GM21390 (cell line): ENCODE measurements at regions not wholly inside any gene's neighbourhood (a gene's known extent, or its start where the extent isn't known, plus 50 kb on each side); places are given as distances from the start of the nearest gene placed in this dataset.

Experiments used
- ATAC-seq: cut with Tn5 transposase; IDR thresholded peaks from one replicate; pipeline ENCODE4 v1.9.1; 2021; ENCODE audit not compliant: unreplicated experiment

DNA sequence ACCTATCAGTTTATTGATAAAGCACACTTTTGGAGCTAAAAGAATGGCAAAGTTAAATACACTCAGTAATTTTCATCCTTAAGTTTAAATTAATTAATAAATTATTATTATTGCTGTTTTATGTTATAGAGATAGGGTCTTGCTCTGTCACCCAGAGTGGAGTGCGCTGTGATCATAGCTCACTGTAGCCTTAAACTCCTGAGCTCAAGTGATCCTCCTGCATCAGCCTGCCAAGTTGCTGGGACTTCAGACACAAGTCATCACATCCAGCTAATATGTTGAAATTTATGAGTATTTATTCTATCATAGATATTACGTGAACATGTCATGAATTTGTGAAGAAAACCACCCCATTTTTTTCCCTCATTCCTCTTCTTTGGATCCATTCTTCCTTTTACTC is 64.2 kb downstream of the GJA1 start:
- no peak for ATAC-seq

GRCh38 chr6:121503589-121503991 is 68.1 kb downstream of the GJA1 start:
- ATAC-seq = no peak

GRCh38 chr6:121504227-121504626 is 68.8 kb downstream of the GJA1 start:
- ATAC-seq = no peak

DNA sequence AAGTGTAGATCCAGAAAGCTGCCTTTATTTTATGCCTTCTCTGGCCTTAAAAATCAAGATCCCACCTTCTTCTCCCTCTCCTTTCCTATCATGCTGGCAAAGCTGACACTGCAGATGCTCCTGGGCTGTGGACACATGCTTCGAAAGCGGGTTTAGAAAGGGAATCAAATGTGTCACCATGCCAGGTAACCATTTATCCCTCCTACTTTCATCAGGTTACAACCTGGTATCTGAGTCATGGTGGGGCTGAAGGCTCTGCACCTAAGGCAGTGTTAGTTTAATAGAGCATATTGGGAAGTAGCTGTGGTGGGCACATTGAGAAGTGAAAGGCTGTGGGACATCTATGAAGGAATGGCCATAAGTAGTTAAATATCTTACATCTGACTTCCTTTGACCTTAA is 69.8 kb downstream of the GJA1 start:
- ATAC-seq = no peak

DNA sequence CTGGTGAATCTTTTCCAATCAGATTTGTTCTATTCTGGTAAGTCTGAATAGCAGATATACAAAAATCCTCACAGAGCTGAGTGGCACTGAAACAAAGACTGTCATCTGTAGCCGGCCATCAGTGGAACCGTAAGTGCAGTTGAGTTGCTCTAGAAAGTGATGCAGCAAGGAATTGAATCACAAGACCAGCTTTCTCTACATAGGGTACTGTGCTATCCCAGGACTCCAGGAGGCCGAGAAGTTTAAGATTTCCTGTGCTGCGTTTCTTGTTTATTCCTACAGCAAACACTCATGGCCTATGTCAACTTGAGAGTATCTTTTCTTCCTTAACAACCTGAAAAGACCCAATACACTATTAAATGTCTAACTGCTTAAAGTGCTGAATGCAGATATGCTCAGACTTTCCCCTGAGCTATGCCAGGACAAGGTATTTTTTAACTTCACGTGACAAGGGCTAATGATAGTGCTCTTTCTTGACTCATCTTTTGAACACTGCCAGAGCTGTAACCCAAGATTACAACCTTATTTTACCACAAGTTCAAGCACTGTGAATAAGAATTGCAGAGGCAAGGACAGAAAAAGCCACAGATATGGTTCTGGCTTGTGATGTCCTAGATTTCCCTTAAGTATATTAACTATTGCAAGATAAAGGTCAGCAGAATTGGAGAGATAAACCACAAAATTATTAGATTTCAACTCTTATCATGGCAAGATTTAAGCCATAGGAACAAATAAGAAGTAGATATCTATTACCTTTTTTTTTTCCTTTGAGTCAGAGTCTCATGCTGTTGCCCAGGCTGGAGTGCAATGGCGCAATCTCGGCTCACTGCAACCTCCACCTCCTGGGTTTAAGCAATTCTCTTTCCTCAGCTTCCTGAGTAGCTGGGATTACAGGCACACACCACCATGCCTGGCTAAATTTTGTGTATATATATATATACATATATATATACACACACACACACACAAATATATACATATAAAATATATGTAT is 71.6 kb downstream of the GJA1 start:
- ATAC-seq = no peak

GRCh38 chr6:121510568-121511177 is 75.2 kb downstream of the GJA1 start:
- no peak for ATAC-seq

DNA sequence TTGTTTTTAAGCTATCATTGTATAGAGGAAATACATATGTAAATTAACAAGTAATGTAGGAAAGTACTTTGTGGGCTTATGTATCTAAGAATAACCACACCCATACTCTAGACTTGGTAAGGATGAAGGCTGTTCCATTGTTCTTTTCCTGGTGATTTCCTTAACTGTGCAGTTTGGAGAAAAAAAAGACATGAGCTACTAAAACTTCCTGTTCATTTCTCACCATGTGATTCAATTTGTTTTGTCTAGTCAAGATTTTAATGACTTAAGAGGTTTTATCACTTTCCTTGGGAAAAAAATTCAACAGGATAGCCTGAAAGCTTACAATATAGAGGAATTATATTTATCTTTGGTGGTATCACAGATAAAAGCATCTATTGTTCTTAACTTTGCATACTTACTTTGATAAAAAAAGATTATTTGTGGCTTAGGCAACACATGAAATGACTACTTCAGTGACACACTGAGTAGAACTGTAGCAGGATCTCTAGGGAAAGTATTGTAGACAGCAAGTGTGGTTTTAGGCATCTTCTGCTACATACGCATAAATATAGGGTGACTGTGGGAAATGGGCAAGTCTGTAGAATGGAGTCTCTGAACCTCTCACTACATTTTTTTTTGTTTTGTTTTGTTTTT is 80.3 kb downstream of the GJA1 start:
- no peak for ATAC-seq

DNA sequence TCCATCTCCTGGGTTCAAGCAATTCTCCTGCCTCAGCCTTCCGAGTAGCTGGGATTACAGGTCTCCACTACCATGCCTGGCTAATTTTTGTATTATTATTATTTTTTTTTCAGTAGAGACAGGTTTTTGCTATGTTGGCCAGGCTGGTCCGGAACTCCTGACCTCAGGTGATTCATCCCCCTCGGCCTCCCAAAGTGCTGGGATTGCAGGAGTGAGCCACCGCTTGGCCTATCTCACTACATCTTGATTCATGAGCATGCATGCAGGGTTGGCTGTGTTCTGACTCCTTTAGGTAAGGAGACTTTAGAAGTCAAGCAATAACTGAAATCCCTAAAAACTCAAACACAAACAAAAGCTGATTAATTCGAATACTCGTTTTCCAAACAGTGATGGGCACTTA is 80.9 kb downstream of the GJA1 start:
- ATAC-seq = no peak

GRCh38 chr6:121520337-121521163 is 85.1 kb downstream of the GJA1 start:
- no peak for ATAC-seq

GRCh38 chr6:121521164-121521555 is 85.7 kb downstream of the GJA1 start:
- no peak for ATAC-seq

GRCh38 chr6:121522265-121522664 is 86.8 kb downstream of the GJA1 start:
- no peak for ATAC-seq

DNA sequence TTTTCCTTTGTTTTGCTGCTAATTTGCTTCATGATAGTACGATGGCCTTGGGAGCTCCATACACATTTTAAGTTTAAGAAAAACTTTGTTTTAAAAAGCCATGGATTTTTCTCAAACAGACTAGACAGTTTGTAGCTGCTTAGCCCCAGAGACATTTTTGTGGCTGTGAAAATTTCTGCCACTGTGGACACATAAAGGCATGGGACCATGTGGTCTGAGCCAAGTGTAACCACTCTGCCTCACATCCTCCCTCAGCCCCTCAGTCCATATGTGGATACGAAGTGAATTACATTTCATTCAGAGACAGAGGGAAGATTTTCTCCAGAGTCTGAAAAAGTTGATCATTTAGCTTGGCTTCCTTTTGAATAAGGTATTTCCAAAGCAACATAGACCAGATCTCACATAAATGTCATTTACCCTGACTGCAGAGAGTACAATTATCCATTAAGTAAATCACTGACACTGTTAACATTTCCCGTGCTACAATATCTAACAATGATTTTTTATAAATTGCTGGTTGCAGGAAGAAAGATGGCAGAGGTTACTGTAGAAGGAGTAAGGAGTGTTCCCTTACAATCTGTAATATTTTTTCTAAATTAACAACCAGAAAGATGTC is 87.4 kb downstream of the GJA1 start:
- ATAC-seq = no peak

GRCh38 chr6:121523628-121524027 is 88.2 kb downstream of the GJA1 start:
- ATAC-seq = no peak

DNA sequence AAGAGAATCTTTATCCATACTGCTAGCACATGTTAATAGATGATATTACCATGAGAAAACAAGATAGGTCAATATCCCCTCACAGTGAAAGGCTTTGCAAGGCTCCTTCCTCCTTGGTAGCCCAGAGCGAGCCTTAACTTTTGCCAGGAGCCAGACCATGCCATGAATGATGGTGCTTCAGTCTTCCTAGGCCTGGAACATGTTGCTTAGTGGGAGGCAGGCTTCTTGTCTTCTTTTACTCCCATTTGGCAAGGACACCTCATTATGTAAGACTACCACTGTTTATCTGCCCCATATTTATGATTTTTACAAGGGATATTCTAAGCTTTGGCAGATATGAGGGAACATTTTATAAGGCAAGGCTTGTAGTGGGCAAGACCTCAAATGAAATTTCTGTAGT is 90.8 kb downstream of the GJA1 start:
- ATAC-seq = no peak

DNA sequence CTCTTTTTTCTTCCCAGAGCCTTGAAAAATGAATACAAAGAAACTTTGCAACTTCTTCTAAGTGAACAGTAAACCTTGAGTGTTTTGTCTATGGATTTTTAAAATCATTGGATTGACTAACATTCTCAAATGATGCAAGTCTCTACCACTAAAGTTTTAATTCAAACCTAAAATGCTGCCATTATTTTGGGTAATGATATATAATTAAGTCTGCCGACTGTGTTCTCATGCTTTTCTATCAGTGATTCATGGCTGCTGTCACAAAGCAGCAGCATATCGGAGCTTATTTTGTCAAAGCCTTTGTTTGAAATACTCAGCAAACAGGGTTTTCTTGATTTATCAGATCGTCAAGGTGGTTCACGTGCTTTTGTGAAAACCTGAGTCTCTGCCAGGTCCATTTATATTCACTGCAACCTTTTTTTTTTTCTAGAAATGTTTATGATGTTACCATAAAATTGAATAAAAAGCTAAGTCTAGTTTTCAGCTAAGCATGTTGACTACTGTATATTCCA is 96.3 kb downstream of the GJA1 start:
- ATAC-seq = no peak

- no peak for ATAC-seq
Measured at GRCh38 chr6:121533321-121533841, 97.9 kb downstream of the GJA1 start.

DNA sequence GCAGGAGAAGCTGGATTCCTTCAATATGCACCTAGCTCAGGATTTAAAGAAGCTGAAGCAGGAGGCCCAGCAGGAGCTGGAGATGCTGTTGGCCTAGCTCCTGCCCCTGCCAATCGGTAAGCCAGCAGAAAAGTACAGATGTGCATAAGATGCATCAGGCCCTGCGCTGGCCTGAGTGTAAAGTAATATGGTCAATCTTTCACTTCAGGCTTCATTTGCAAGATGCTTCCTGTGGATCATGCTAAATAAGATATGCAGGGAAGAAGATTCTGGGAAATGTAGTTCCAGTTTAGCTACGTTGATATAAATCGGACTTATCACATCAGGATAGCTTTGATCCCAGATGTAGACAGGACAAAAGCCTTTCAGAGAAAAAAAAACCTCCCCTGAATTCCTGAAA is 100.3 kb downstream of the GJA1 start:
- no peak for ATAC-seq

GRCh38 chr6:121536345-121536744 is 100.9 kb downstream of the GJA1 start:
- no peak for ATAC-seq

DNA sequence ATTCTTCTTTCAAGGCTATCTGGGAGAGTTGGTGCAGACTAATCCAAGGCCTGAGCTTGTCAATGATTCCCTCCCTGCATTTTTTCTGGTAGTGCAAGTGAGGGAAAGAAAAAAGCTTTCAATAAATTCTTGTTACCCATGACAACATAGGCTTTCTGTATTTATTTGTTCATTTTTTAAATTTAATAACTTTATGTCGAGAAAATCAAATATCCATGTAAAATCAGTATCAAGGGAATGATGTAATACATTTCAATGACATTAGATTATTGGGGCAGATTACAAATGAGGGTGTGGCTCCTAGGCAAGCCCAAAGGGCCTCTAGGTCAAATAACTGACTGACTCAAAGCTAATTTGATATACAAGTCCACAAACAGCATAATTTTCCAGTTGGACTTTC is 104.0 kb downstream of the GJA1 start:
- no peak for ATAC-seq

DNA sequence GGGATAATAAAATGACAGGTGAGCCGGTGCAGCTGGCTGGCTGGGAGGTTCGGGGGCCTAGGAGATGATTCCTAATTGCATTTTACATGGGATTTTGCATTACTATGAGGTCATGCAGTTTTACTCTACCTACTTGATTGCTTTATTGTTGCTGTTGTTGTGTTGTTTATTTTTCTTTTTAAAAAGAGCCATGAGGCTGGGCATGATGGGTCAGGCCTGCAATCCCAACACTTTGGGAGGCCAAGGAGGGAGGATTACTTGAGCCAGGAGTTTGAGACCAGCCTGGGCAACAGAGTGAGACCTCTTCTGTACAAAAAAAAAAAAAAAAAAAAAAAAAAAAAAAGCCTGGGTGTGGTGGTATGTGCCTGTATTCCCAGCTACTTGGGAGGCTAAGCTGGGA is 104.8 kb downstream of the GJA1 start:
- no peak for ATAC-seq
